NCI-H2227 (cell line): ENCODE measurements at regions not wholly inside any gene's neighbourhood (a gene's known extent, or its start where the extent isn't known, plus 50 kb on each side); places are given as distances from the start of the nearest gene placed in this dataset.
"Not testable (repeated sequence)": the region's sequence is repeated elsewhere in the genome, so short reads cannot be mapped to it uniquely, and the experiment has no call there.

ENCODE experiments used
- DNase-seq: peaks from one replicate; lab custom pipeline; 2025; ENCODE audit not compliant: unreplicated experiment; lab: John Stamatoyannopoulos, UW

- DNase-seq: no peak
These were observed 105.7 kb upstream of the PPM1H start for GRCh38 chr12:63040526-63041220.

DNA sequence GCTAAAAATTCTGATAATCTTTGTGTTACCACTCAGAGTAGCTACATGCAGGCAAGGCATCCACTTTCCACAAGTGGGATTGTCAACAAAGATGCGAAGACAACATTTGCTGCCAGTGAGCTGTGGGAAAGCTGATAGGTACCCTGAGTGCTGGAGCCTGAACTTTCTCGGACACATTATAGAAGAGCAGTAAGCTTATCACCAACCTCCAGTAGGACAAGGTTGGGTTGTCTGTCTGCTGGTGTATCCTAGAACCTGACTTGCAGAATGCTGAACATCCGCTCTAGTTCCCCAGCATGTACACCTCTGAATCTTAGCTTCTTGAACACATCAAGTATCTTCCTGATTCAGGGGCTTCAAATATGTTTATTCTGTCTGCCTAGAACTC lies 103.8 kb upstream of the PPM1H start:
- DNase-seq: no peak

DNA sequence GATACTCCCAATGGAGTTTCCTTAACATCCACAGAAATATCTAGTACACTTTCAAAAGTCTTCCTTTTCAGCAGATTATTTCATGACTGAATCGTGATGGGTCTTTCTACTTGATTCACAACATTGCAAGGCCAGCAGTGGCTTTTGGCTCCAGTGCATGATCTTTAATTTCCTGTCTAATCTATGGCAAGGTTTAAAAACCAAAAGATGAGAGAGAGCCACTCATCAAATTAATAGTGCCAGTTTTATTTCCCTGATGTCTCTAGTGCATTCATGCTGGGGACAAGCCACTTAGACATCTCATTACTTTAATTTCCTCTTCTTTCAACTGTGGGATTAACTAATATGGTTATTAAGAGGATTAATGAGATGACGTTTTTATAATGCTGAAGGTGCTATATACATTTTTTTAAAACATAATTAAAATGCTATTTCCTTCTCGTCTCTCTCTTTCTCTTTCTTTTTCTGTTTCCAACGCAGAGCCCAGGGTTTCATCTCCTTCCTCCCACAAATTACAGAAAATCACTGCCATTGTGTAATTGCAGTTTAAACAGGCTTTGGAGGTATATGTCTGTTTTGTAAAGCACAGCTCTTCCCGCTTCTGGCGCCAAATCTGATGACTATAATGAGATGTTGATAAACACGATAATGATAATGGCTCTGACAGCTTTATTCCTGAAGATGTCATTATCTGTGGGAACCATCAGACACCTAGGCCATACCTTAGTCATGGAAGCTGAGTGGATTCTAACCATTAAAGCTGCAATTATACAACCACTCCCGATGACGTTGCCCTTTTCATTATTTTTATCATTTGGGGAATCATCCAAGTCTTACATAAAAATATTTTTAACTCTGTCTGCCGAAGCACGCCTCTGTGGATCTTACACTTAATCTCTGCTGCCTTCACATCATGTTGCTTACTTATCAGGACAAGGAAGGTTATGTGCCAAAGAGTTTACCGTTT lies 103.1 kb upstream of the PPM1H start:
- peak; percentile 82 for DNase-seq

- no peak for DNase-seq
These were observed 102.0 kb upstream of the PPM1H start for GRCh38 chr12:63036974-63037335.

- peak; percentile 10 for DNase-seq
These were observed 101.4 kb upstream of the PPM1H start for GRCh38 chr12:63036216-63036973.

DNA sequence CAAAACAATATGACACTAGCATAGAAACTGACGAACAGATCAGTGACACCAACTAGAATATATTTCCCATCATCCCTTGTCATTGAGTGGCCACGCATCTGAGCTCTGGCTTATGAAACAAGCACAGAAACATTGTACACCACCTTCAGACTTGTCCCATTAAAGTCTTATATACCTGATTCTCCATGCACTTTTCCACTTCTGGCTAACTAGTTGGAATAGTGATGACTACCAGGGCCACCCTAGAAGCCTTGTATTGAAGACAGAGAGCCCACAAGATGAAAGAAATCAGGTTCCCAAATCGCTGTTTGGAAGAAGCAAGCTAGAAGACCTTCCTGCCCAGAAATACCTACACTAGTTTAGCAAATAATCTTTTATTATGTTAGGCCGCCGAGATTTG lies 99.7 kb upstream of the PPM1H start:
- DNase-seq: no peak

GRCh38 chr12:63029676-63030075 lies 94.7 kb upstream of the PPM1H start:
- DNase-seq: no peak

DNA sequence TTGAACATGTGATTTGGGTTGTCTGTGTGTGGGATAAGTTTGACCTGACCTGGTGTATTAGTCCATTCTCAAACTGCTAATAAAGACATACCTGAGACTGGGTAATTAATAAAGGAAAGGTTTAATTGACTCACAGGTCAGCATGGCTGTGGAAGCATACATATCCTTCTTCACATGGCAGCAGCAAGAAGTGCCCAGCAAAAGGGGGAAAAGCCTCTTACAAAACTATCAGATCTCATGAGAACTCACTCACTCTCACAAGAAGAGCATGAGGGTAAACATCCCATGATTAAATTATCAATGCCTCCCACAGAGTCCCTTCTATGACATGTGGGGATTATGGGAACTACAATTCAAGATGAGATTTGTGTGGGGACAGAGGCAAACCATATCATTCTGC lies 94.0 kb upstream of the PPM1H start:
- no peak for DNase-seq

GRCh38 chr12:63025116-63025515 lies 90.2 kb upstream of the PPM1H start:
- DNase-seq: no peak

DNA sequence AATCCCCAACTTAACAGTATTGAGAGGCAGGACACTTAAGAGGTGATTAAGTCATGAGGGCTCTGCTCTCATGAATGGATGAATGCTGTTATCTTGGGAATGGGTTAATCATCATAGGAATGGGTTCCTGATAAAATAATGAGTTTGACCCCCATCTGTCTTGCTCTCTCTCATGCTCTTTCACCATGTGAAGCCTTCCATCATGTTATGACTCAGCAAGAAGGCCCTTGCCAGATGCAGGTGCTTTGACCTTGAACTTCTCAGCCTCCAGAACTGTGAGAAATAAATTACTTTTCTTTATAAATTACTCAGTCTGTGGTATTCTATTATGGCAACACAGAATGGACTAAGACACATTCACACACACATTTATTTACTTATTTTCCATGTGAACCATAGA lies 89.0 kb upstream of the PPM1H start:
- no peak for DNase-seq

GRCh38 chr12:63021116-63021515 lies 86.2 kb upstream of the PPM1H start:
- no peak for DNase-seq

- DNase-seq: no peak
These were observed 85.3 kb upstream of the PPM1H start for GRCh38 chr12:63020269-63020668.

GRCh38 chr12:63018273-63018672 lies 83.3 kb upstream of the PPM1H start:
- no peak for DNase-seq

DNA sequence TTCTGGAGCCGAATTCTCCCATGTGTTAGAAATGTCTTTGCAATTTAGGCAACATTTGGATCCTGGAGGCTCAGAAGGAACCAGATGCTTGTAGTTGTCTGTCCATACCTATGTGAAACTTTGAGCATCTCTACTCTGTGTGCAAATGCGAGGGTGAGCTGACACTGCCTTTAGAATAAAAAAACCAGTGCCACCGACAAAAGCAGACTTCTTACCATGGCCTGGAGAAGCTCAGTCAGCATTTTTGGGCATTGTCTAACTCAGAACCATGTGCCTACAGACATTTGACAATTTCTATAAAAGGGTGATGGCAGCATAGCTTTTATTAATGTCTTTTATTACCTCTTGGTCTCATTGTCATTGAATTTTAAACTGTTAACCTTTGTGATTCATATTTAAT lies 78.4 kb upstream of the PPM1H start:
- no peak for DNase-seq

- no peak for DNase-seq
These were observed 75.7 kb upstream of the PPM1H start for GRCh38 chr12:63010698-63011097.

DNA sequence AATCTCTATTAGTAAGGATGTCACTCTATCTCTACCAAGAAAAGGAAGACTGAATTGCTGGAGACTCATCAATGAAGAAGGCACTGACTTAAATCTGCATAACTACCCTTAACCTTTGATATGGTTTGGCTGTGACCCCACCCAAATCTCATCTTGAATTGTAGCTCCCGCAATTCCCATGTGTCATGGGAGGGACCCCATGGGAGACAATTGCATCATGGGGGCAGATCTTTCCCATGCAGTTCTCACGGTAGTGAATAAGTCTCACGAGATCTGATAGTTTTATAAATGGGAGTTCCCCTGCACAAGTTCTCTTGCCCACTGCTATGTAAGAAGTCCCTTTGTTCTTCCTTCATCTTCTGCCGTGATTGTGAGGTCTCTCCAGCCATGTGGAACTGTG lies 73.4 kb upstream of the PPM1H start:
- no peak for DNase-seq

- DNase-seq: no peak
These were observed 72.8 kb upstream of the PPM1H start for GRCh38 chr12:63007726-63008125.

DNA sequence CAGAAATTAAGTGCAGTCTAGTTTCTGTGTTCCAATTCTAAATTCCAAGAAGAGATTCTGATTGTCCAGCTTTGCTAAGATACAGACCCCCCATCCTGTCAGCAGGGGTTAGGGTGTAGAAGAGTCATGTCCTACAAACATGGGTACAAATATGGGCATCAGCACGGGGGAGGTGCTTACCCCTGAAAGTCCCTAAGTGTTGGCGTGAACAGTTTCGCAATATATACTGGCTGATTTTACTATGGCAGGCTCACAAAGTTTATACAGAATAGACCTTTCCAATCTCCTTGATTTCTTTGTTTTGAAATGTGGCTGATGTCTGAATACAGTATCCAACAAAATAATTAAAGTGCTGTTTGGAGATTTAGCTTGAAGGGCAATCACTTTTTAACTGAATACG lies 71.6 kb upstream of the PPM1H start:
- no peak for DNase-seq

DNA sequence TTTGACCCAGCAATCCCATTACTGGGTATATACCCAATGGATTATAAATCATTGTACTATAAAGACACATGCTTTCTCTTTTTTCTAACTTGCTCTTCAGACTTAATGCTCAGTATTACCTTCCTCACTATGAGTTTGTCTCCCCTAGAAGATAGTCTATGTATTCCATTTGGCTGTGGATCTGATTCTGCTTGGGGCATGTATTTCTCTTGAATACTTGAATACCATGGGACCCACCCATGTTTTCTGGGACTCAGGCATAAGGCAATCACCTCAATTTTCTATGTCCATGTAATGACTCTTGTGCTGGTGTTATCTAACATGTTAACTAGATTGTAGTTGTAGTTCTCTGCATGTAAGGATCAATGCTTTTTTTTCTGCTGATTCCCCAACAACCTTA lies 70.4 kb upstream of the PPM1H start:
- DNase-seq: no peak

GRCh38 chr12:63003223-63003819 lies 68.4 kb upstream of the PPM1H start:
- peak; percentile 91 for DNase-seq

DNA sequence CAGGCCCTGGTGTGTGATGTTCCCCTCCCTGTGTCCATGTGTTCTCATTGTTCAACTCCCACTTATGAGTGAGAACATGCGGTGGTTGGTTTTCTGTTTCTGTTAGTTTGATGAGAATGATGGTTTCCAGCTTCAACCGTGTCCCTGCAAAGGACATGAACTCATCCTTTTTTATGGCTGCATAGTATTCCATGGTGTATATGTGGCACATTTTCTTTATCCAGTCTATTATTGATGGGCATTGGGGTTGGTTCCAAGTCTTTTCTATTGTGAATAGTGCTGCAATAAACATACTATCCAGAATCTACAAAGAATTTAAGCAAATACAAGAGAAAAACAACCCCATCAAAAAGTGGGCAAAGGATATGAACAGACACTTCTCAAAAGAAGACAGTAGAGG lies 67.1 kb upstream of the PPM1H start:
- DNase-seq: not testable (repeated sequence)
